WTC11 (cell line): ENCODE measurements at regions not wholly inside any gene's neighbourhood (a gene's known extent, or its start where the extent isn't known, plus 50 kb on each side); places are given as distances from the start of the nearest gene placed in this dataset.

Experiments
- ATAC-seq: fragments of 200-7000 bp; cut with Tn5 transposase; 2 replicates; pipeline ENCODE4 v1.10.0; 2021; ENCODE audit warnings: mild to moderate bottlenecking, moderate library complexity
- CTCF ChIA-PET: fragments of 300-600 bp; sonication (Branson Sonifier 250); formaldehyde crosslinking; loops from one replicate; lab custom pipeline; 2021; ENCODE audit warnings: antibody characterized with exemption; lab: Charles Lee
- POLR2A ChIA-PET: fragments of 350-600 bp; sonication (Branson Sonifier 250); formaldehyde crosslinking; loops from one replicate; lab custom pipeline; 2021; ENCODE audit warnings: antibody characterized with exemption; lab: Charles Lee
- DNase-seq: peaks from one replicate; pipeline ENCODE4 v3.0.0; 2021; ENCODE audit warnings: low spot score
- H3K27ac Mint-ChIP-seq: 2 replicates; pipeline ENCODE4 v1.8.0; 2021; ENCODE audit warnings: mixed read lengths
- H3K27me3 Mint-ChIP-seq: 2 replicates; pipeline ENCODE4 v1.8.0; 2021; ENCODE audit warnings: low read depth, mild to moderate bottlenecking, moderate library complexity, mixed read lengths
- H3K36me3 Mint-ChIP-seq: 2 replicates; pipeline ENCODE4 v1.8.0; 2021; ENCODE audit warnings: mixed read lengths
- H3K4me1 Mint-ChIP-seq: 2 replicates; pipeline ENCODE4 v1.8.0; 2022; ENCODE audit warnings: mixed read lengths
- H3K4me3 Mint-ChIP-seq: 2 replicates; pipeline ENCODE4 v1.8.0; 2021; ENCODE audit warnings: mild to moderate bottlenecking, moderate library complexity, mixed read lengths
- H3K9me3 Mint-ChIP-seq: 2 replicates; pipeline ENCODE4 v1.8.0; 2021; ENCODE audit warnings: mixed read lengths
- ATF1 ChIP-seq: sonication (generic); formaldehyde crosslinking; IDR thresholded peaks from 2 replicates; pipeline ENCODE4 v1.8.1; 2023; ENCODE audit warnings: mild to moderate bottlenecking, moderate library complexity, missing genetic modification reagents
- CREB1 ChIP-seq: sonication (generic); formaldehyde crosslinking; IDR thresholded peaks from 2 replicates; pipeline ENCODE4 v1.8.0; 2023; ENCODE audit warnings: mild to moderate bottlenecking, missing genetic modification reagents
- CREM ChIP-seq: sonication (generic); formaldehyde crosslinking; IDR thresholded peaks from 2 replicates; pipeline ENCODE4 v1.8.1; 2022; ENCODE audit warnings: mild to moderate bottlenecking, missing genetic modification reagents, moderate library complexity
- ESRRA ChIP-seq: sonication (generic); formaldehyde crosslinking; IDR thresholded peaks from 2 replicates; pipeline ENCODE4 v1.8.1; 2022; ENCODE audit warnings: mild to moderate bottlenecking, missing genetic modification reagents, borderline replicate concordance
- FOXJ3 ChIP-seq: sonication (generic); formaldehyde crosslinking; IDR thresholded peaks from 2 replicates; pipeline ENCODE4 v1.9.0; 2021; ENCODE audit warnings: missing genetic modification reagents, mild to moderate bottlenecking, borderline replicate concordance
- GRHL2 ChIP-seq: fragments of 250-450 bp; sonication (Bioruptor Pico); IDR thresholded peaks from 2 replicates; pipeline ENCODE4 v1.8.0; 2022; ENCODE audit warnings: mild to moderate bottlenecking, moderate library complexity; ENCODE audit not compliant: insufficient replicate concordance, severe bottlenecking
- JUN ChIP-seq: sonication (generic); formaldehyde crosslinking; IDR thresholded peaks from 2 replicates; pipeline ENCODE4 v1.8.0; 2023; ENCODE audit warnings: mild to moderate bottlenecking, missing genetic modification reagents
- NR2C2 ChIP-seq: sonication (generic); formaldehyde crosslinking; IDR thresholded peaks from 2 replicates; pipeline ENCODE4 v1.8.0; 2022; ENCODE audit warnings: mild to moderate bottlenecking, missing genetic modification reagents
- NR3C1 ChIP-seq: sonication (generic); formaldehyde crosslinking; conservative IDR thresholded peaks from 2 replicates; pipeline ENCODE4 v1.8.1; 2023; ENCODE audit warnings: low read depth, mild to moderate bottlenecking, missing genetic modification reagents
- SMAD3 ChIP-seq: sonication (generic); formaldehyde crosslinking; IDR thresholded peaks from 2 replicates; pipeline ENCODE4 v1.8.0; 2022; ENCODE audit warnings: missing genetic modification reagents, mild to moderate bottlenecking, borderline replicate concordance
- SP1 ChIP-seq: sonication (generic); formaldehyde crosslinking; conservative IDR thresholded peaks from 2 replicates; pipeline ENCODE4 v1.8.1; 2022; ENCODE audit warnings: missing genetic modification reagents
- TCF7 ChIP-seq: sonication (generic); formaldehyde crosslinking; IDR thresholded peaks from 2 replicates; pipeline ENCODE4 v1.8.0; 2022; ENCODE audit warnings: mild to moderate bottlenecking, low read depth, missing genetic modification reagents, moderate library complexity
- ZNF138 ChIP-seq: sonication (generic); formaldehyde crosslinking; conservative IDR thresholded peaks from 2 replicates; pipeline ENCODE4 v1.8.1; 2022; ENCODE audit warnings: mild to moderate bottlenecking, moderate library complexity, missing genetic modification reagents
- ZNF396 ChIP-seq: fragments of 250-450 bp; sonication (Bioruptor Pico); IDR thresholded peaks from 2 replicates; pipeline ENCODE4 v1.8.0; 2021; ENCODE audit warnings: mild to moderate bottlenecking, moderate library complexity, borderline replicate concordance
- ZNF423 ChIP-seq: fragments of 250-450 bp; sonication (Bioruptor Pico); IDR thresholded peaks from 2 replicates; pipeline ENCODE4 v2.1.2; 2022; ENCODE audit warnings: mild to moderate bottlenecking, moderate library complexity
- TF ChIP-seq, protein P1 (sequence below): sonication (generic); formaldehyde crosslinking; IDR thresholded peaks from 2 replicates; pipeline ENCODE4 v1.8.0; 2023; ENCODE audit warnings: missing genetic modification reagents
- TF ChIP-seq, protein P2 (sequence below): sonication (generic); formaldehyde crosslinking; IDR thresholded peaks from 2 replicates; pipeline ENCODE4 v1.8.1; 2022; ENCODE audit warnings: low read depth, mild to moderate bottlenecking, moderate library complexity, missing genetic modification reagents, borderline replicate concordance
- TF ChIP-seq, protein P3 (sequence below): sonication (generic); formaldehyde crosslinking; IDR thresholded peaks from 2 replicates; pipeline ENCODE4 v1.8.0; 2022; ENCODE audit warnings: missing genetic modification reagents
- TF ChIP-seq, protein P4 (sequence below): sonication (generic); formaldehyde crosslinking; IDR thresholded peaks from 2 replicates; pipeline ENCODE4 v1.8.0; 2023; ENCODE audit warnings: mild to moderate bottlenecking, missing genetic modification reagents

DNA sequence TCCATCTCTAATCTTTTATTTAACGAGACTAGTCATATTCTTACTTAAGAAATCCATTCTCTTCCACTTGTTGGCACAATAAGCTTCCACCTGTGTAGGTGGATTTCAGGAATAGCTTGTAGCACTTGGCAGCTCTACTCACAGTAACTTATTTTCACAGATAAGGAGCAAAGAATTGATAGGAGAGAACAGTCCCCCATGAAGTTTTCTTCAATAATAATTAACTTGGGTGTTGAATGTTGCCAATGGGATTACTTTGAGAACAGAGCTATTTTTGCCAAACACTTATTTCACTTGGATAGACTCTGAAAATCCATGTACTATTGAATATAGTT is 1388.6 kb upstream of the PIK3C3 start:
- POLR2A ChIA-PET, result no interaction called here
- ATAC-seq, result no peak
- H3K9me3 Mint-ChIP-seq, result no peaks in the 10 kb centered on the region
- TF ChIP-seq, protein P1, sequence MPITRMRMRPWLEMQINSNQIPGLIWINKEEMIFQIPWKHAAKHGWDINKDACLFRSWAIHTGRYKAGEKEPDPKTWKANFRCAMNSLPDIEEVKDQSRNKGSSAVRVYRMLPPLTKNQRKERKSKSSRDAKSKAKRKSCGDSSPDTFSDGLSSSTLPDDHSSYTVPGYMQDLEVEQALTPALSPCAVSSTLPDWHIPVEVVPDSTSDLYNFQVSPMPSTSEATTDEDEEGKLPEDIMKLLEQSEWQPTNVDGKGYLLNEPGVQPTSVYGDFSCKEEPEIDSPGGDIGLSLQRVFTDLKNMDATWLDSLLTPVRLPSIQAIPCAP (CRISPR knock-in tag), result no peak
- TF ChIP-seq NR2C2 (CRISPR knock-in tag) (no peak), ATF1 (CRISPR knock-in tag) (no peak), CREB1 (CRISPR knock-in tag) (no peak), JUN (CRISPR knock-in tag) (no peak), SP1 (CRISPR knock-in tag) (no peak), SMAD3 (no peak), GRHL2 (CRISPR knock-in tag) (no peak), ZNF138 (CRISPR knock-in tag) (no peak), ZNF396 (CRISPR knock-in tag) (no peak), CREM (CRISPR knock-in tag) (no peak), ESRRA (CRISPR knock-in tag) (no peak), NR3C1 (CRISPR knock-in tag) (no peak), ZNF423 (CRISPR knock-in tag) (no peak), FOXJ3 (CRISPR knock-in tag) (no peak), TCF7 (CRISPR knock-in tag) (no peak)
- TF ChIP-seq, protein P2, sequence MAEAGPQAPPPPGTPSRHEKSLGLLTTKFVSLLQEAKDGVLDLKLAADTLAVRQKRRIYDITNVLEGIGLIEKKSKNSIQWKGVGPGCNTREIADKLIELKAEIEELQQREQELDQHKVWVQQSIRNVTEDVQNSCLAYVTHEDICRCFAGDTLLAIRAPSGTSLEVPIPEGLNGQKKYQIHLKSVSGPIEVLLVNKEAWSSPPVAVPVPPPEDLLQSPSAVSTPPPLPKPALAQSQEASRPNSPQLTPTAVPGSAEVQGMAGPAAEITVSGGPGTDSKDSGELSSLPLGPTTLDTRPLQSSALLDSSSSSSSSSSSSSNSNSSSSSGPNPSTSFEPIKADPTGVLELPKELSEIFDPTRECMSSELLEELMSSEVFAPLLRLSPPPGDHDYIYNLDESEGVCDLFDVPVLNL (CRISPR knock-in tag), result no peak
- TF ChIP-seq, protein P3, sequence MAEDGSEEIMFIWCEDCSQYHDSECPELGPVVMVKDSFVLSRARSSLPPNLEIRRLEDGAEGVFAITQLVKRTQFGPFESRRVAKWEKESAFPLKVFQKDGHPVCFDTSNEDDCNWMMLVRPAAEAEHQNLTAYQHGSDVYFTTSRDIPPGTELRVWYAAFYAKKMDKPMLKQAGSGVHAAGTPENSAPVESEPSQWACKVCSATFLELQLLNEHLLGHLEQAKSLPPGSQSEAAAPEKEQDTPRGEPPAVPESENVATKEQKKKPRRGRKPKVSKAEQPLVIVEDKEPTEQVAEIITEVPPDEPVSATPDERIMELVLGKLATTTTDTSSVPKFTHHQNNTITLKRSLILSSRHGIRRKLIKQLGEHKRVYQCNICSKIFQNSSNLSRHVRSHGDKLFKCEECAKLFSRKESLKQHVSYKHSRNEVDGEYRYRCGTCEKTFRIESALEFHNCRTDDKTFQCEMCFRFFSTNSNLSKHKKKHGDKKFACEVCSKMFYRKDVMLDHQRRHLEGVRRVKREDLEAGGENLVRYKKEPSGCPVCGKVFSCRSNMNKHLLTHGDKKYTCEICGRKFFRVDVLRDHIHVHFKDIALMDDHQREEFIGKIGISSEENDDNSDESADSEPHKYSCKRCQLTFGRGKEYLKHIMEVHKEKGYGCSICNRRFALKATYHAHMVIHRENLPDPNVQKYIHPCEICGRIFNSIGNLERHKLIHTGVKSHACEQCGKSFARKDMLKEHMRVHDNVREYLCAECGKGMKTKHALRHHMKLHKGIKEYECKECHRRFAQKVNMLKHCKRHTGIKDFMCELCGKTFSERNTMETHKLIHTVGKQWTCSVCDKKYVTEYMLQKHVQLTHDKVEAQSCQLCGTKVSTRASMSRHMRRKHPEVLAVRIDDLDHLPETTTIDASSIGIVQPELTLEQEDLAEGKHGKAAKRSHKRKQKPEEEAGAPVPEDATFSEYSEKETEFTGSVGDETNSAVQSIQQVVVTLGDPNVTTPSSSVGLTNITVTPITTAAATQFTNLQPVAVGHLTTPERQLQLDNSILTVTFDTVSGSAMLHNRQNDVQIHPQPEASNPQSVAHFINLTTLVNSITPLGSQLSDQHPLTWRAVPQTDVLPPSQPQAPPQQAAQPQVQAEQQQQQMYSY, result no peak
- TF ChIP-seq, protein P4, sequence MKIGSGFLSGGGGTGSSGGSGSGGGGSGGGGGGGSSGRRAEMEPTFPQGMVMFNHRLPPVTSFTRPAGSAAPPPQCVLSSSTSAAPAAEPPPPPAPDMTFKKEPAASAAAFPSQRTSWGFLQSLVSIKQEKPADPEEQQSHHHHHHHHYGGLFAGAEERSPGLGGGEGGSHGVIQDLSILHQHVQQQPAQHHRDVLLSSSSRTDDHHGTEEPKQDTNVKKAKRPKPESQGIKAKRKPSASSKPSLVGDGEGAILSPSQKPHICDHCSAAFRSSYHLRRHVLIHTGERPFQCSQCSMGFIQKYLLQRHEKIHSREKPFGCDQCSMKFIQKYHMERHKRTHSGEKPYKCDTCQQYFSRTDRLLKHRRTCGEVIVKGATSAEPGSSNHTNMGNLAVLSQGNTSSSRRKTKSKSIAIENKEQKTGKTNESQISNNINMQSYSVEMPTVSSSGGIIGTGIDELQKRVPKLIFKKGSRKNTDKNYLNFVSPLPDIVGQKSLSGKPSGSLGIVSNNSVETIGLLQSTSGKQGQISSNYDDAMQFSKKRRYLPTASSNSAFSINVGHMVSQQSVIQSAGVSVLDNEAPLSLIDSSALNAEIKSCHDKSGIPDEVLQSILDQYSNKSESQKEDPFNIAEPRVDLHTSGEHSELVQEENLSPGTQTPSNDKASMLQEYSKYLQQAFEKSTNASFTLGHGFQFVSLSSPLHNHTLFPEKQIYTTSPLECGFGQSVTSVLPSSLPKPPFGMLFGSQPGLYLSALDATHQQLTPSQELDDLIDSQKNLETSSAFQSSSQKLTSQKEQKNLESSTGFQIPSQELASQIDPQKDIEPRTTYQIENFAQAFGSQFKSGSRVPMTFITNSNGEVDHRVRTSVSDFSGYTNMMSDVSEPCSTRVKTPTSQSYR (CRISPR knock-in tag), result no peak
- TF ChIP-seq, all 79 proteins: peak for 0
- DNase-seq, result no peak
- H3K36me3 Mint-ChIP-seq, result no peaks in the 10 kb centered on the region
- no peaks in the 10 kb centered on the region for H3K4me1 Mint-ChIP-seq
- no peak overlapping the region for H3K27ac Mint-ChIP-seq
- CTCF ChIA-PET, result no interaction called here
- H3K27me3 Mint-ChIP-seq, result no peaks in the 10 kb centered on the region
- no peak overlapping the region for H3K4me3 Mint-ChIP-seq
